Frontal cortex (tissue), 3 donors: ENCODE measurements at regions not wholly inside any gene's neighbourhood (a gene's known extent, or its start where the extent isn't known, plus 50 kb on each side); places are given as distances from the start of the nearest gene placed in this dataset.
"Not testable (repeated sequence)": the region's sequence is repeated elsewhere in the genome, so short reads cannot be mapped to it uniquely, and the experiment has no call there.

Experiments
- DNase-seq, 2 donors: peaks; one replicate each; pipeline ENCODE4 v3.0.0; 2012; ENCODE audit warnings: low spot score in 2 of 2
- FAIRE-seq: peaks from 2 replicates; lab custom pipeline; 2012; peaks lifted over from hg19 to GRCh38; lab: Jason Lieb, UNC
- donor health status: control.
- donor health status: control.
- donor health status: control.

- no peak for DNase-seq
- FAIRE-seq, result no peak
These were observed 201.0 kb downstream of the SPRY1 start for GRCh38 chr4:123597586-123597985.

GRCh38 chr4:123598331-123598730 is 201.7 kb downstream of the SPRY1 start:
- FAIRE-seq, result no peak
- DNase-seq, result no peak

- DNase-seq, result no peak
- no peak for FAIRE-seq
These were observed 202.7 kb downstream of the SPRY1 start for GRCh38 chr4:123599061-123599919.

- no peak for FAIRE-seq
These were observed 203.6 kb downstream of the SPRY1 start for GRCh38 chr4:123599920-123600810.

GRCh38 chr4:123600987-123601904 is 204.7 kb downstream of the SPRY1 start:
- DNase-seq, result no peak
- no peak for FAIRE-seq

More at GRCh38 chr4:123599920-123600810, 203.6 kb downstream of the SPRY1 start:
- DNase-seq, result no peak

GRCh38 chr4:123602007-123602406 is 205.4 kb downstream of the SPRY1 start:
- FAIRE-seq, result no peak

GRCh38 chr4:123603165-123603564 is 206.6 kb downstream of the SPRY1 start:
- no peak for DNase-seq
- no peak for FAIRE-seq

More at GRCh38 chr4:123602007-123602406, 205.4 kb downstream of the SPRY1 start:
- DNase-seq, result no peak

GRCh38 chr4:123605797-123606196 is 209.2 kb downstream of the SPRY1 start:
- not testable (repeated sequence) for FAIRE-seq, DNase-seq

GRCh38 chr4:123606336-123606735 is 209.7 kb downstream of the SPRY1 start:
- FAIRE-seq, result no peak
- DNase-seq, result no peak

GRCh38 chr4:123606946-123607542 is 210.4 kb downstream of the SPRY1 start:
- DNase-seq, result no peak
- no peak for FAIRE-seq

- no peak for FAIRE-seq
- no peak for DNase-seq
These were observed 213.2 kb downstream of the SPRY1 start for GRCh38 chr4:123609829-123610228.

GRCh38 chr4:123613586-123614344 is 217.2 kb downstream of the SPRY1 start:
- no peak for DNase-seq
- FAIRE-seq, result no peak

- FAIRE-seq, result no peak
- no peak for DNase-seq
These were observed 219.3 kb downstream of the SPRY1 start for GRCh38 chr4:123615901-123616300.

- DNase-seq (peak; percentile 2 to 46), FAIRE-seq (no peak)
These were observed 220.4 kb downstream of the SPRY1 start for GRCh38 chr4:123616951-123617461.

- FAIRE-seq (no peak), DNase-seq (no peak)
These were observed 221.2 kb downstream of the SPRY1 start for GRCh38 chr4:123617791-123618190.

- FAIRE-seq (no peak), DNase-seq (no peak)
These were observed 222.0 kb downstream of the SPRY1 start for GRCh38 chr4:123618606-123619005.

- DNase-seq (no peak), FAIRE-seq (no peak)
These were observed 222.7 kb downstream of the SPRY1 start for GRCh38 chr4:123619326-123619725.

GRCh38 chr4:123619895-123620294 is 223.3 kb downstream of the SPRY1 start:
- FAIRE-seq (no peak), DNase-seq (no peak)
